ENCODE measurements at regions not wholly inside any gene's neighbourhood (a gene's known extent, or its start where the extent isn't known, plus 50 kb on each side); places are given as distances from the start of the nearest gene placed in this dataset.

DNA sequence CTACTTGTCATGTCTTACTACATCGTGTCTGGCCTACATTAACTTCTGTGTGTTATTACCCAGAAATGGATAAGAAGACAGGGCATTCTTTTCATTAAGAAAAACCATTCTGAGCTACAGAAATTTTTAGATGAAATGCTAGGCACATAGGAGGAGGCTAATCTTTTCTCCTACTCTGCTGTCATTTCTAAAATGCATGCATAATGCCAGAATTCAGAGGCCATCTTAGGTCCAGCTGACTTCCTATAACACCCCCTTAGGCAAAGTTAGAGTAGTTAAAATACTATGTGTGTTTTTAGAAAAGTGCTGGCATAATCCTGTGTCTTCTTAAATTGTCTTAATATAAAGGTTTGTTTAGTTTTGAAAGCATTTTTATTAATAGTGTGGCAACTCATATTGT lies 352.6 kb downstream of the CSNK1G3 start:
- no peaks in the 10 kb centered on the region for H3K9me3 ChIP-seq
- no peak for TF ChIP-seq CTCF (IDR thresholded peaks at IDR 0.05)
- H3K4me1 ChIP-seq (ENCODE audit: control insufficient read depth in 1 of 2, low read depth in 2 of 2): no peaks in the 10 kb centered on the region

GRCh38 chr5:123858938-123859337 lies 347.0 kb downstream of the CSNK1G3 start:
- Histone ChIP-seq H3K4me1 (ENCODE audit: control insufficient read depth in 1 of 2, low read depth in 2 of 2) (no peaks in the 10 kb centered on the region), H3K27me3 (replicated peaks; ENCODE audit: insufficient read depth) (no peaks in the 10 kb centered on the region), H3K36me3 (no peaks in the 10 kb centered on the region), H3K9me3 (no peaks in the 10 kb centered on the region), H3K27ac (no peak overlapping the region), H3K4me3 (no peak overlapping the region)
- DNase-seq (ENCODE audit: low spot score): no peak
- ATAC-seq (ENCODE audit: insufficient number of reproducible peaks, low FRiP score, low read depth): no peak
- no peak for TF ChIP-seq CTCF (IDR thresholded peaks at IDR 0.05)

More for the DNA sequence above, 352.6 kb downstream of the CSNK1G3 start:
- Histone ChIP-seq H3K36me3 (no peaks in the 10 kb centered on the region), H3K4me3 (no peak overlapping the region), H3K27me3 (replicated peaks; ENCODE audit: insufficient read depth) (no peaks in the 10 kb centered on the region), H3K27ac (no peak overlapping the region)
- DNase-seq (ENCODE audit: low spot score) (no peak), ATAC-seq (ENCODE audit: insufficient number of reproducible peaks, low FRiP score, low read depth) (no peak)

- Histone ChIP-seq H3K4me1 (ENCODE audit: control insufficient read depth in 1 of 2, low read depth in 2 of 2) (no peaks in the 10 kb centered on the region), H3K4me3 (no peak overlapping the region)
- ATAC-seq (ENCODE audit: insufficient number of reproducible peaks, low FRiP score, low read depth): no peak
Measured at GRCh38 chr5:123856766-123857165, 344.8 kb downstream of the CSNK1G3 start.

DNA sequence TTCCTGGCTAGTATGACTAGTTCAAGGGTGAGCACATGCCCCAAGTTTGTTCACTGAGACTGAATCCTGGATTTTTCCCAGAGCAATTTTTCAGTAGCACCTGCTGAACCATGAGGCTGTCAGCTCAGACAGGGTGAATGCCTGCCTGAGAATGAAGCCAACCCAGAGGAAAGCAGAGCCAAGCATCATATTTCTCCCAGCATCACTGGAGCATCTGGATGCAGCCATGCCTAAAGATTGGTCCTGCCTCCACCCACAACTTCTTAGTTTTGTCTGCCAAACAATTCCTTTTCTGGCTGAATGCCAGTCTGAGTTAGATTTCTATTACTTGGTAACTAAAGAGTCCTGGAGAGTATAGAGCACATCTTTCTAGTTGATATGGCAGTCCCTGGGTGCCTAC lies 343.6 kb downstream of the CSNK1G3 start:
- H3K27me3 ChIP-seq (replicated peaks; ENCODE audit: insufficient read depth): no peaks in the 10 kb centered on the region
- H3K27ac ChIP-seq: no peak overlapping the region
- DNase-seq (ENCODE audit: low spot score) (no peak), ATAC-seq (ENCODE audit: insufficient number of reproducible peaks, low FRiP score, low read depth) (no peak)
- no peaks in the 10 kb centered on the region for H3K9me3 ChIP-seq
- H3K4me3 ChIP-seq: no peak overlapping the region
- no peaks in the 10 kb centered on the region for H3K4me1 ChIP-seq (ENCODE audit: control insufficient read depth in 1 of 2, low read depth in 2 of 2)
- no peak for TF ChIP-seq CTCF (IDR thresholded peaks at IDR 0.05)
- H3K36me3 ChIP-seq: no peaks in the 10 kb centered on the region

More at GRCh38 chr5:123856766-123857165, 344.8 kb downstream of the CSNK1G3 start:
- H3K36me3 ChIP-seq: no peaks in the 10 kb centered on the region
- H3K27ac ChIP-seq: no peak overlapping the region
- H3K9me3 ChIP-seq: no peaks in the 10 kb centered on the region
- TF ChIP-seq CTCF (IDR thresholded peaks at IDR 0.05): no peak
- H3K27me3 ChIP-seq (replicated peaks; ENCODE audit: insufficient read depth): no peaks in the 10 kb centered on the region
- no peak for DNase-seq (ENCODE audit: low spot score)

DNA sequence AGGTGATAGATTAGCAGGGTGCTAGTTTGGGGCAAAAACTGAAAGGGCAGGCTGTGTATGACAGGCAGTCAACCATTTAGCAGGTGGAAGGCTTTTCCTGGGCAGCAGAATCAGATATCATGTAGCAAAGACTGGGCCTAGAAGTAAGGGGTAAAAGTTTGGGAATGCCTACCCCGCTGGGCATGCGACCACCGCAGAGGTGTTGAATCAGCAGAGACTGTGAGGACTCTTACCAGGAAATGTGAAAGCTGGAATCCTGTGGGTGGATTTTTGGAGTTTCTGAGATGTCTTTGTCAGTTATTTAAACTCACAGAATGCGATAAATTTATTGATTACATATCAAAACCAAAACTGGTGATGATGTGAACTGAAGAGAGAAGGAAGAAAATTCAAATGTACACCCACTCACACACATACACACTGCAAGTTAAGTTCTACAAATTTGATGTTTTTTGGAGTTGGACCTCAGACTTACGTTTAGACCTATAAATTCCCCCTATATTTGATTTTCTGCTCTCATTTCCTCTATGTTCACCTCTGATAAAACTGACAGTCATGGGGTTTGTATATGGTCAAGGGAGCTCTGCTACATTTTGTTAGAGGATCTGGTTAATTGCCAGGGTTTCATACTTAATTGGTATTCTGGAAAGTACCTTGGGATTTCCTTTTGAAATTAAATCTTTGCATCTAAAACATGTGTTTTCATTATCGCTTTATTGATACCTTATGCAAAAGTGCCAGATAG lies 333.6 kb downstream of the CSNK1G3 start:
- H3K36me3 ChIP-seq: no peaks in the 10 kb centered on the region
- H3K4me1 ChIP-seq (ENCODE audit: control insufficient read depth in 1 of 2, low read depth in 2 of 2): no peaks in the 10 kb centered on the region
- ATAC-seq (ENCODE audit: insufficient number of reproducible peaks, low FRiP score, low read depth) (no peak), DNase-seq (ENCODE audit: low spot score) (no peak)
- no peak overlapping the region for H3K4me3 ChIP-seq
- no peak overlapping the region for H3K27ac ChIP-seq
- no peak for TF ChIP-seq CTCF (IDR thresholded peaks at IDR 0.05)
- no peaks in the 10 kb centered on the region for H3K9me3 ChIP-seq
- H3K27me3 ChIP-seq (replicated peaks; ENCODE audit: insufficient read depth): no peaks in the 10 kb centered on the region

Measured in thoracic aorta (tissue), 2 donors.